HEK293 (cell line): ENCODE measurements at regions not wholly inside any gene's neighbourhood (a gene's known extent, or its start where the extent isn't known, plus 50 kb on each side); places are given as distances from the start of the nearest gene placed in this dataset.

ENCODE experiments used
- CTCF ChIA-PET: fragments of 350-600 bp; formaldehyde crosslinking; extraction: SDS; loops from one replicate; lab custom pipeline; 2021; ENCODE audit warnings: antibody characterized with exemption; lab: Yijun Ruan, JAX
- POLR2A ChIA-PET: fragments of 300-600 bp; formaldehyde crosslinking; extraction: SDS; loops from one replicate; lab custom pipeline; 2020; ENCODE audit warnings: antibody characterized with exemption, inconsistent platforms; lab: Yijun Ruan, JAX
- H3K27ac ChIP-seq: fragments of 200-500 bp; sonication (Bioruptor generic); 2 replicates; pipeline ENCODE4 v1.5.1; 2014; ENCODE audit warnings: low read depth, low read length, control low read depth, inconsistent platforms; ENCODE audit errors: extremely low read depth
- H3K36me3 ChIP-seq, 2 experiments: fragments of 200-500 bp in 1 of 2; sonication (Bioruptor generic) in 1 of 2; 1 replicate in 1 of 2; 2 replicates in 1 of 2; pipeline ENCODE4 v1.5.1; 2014 to 2017; ENCODE audit warnings: inconsistent platforms in 2 of 2, low read length in 2 of 2; ENCODE audit not compliant: control insufficient read depth in 2 of 2, insufficient read depth in 1 of 2
- H3K4me1 ChIP-seq: fragments of 200-500 bp; sonication (Bioruptor generic); 2 replicates; pipeline ENCODE4 v1.5.1; 2014; ENCODE audit warnings: mild to moderate bottlenecking, low read length, inconsistent platforms; ENCODE audit not compliant: control insufficient read depth, insufficient read depth
- H3K4me3 ChIP-seq: 2 replicates; pipeline ENCODE4 v1.5.1; 2011; ENCODE audit warnings: low read depth, mild to moderate bottlenecking, control low read depth, low read length, moderate library complexity
- H3K9me3 ChIP-seq: fragments of 200-500 bp; sonication (Bioruptor generic); 2 replicates; pipeline ENCODE4 v1.5.1; 2014; ENCODE audit warnings: low read depth, low read length, inconsistent platforms; ENCODE audit not compliant: control insufficient read depth, insufficient read depth
- MEIS1 ChIP-seq: sonication (generic); formaldehyde crosslinking; IDR thresholded peaks from 2 replicates; pipeline ENCODE4 v1.8.1; 2022; ENCODE audit warnings: missing genetic modification reagents, mild to moderate bottlenecking, borderline replicate concordance
- ZBTB1 ChIP-seq: fragments of 450-650 bp; formaldehyde crosslinking; IDR thresholded peaks from 2 replicates; pipeline ENCODE4 v1.5.1; 2016; ENCODE audit warnings: missing biosample characterization, missing genetic modification characterization
- ZBTB7A ChIP-seq: fragments of 450-650 bp; formaldehyde crosslinking; IDR thresholded peaks from 2 replicates; pipeline ENCODE4 v1.5.1; 2016; ENCODE audit warnings: low read depth, missing biosample characterization, missing genetic modification characterization
- ZEB2 ChIP-seq: fragments of 450-650 bp; formaldehyde crosslinking; IDR thresholded peaks from 2 replicates; pipeline ENCODE4 v1.5.1; 2016; ENCODE audit warnings: missing biosample characterization, missing genetic modification characterization
- ZFP41 ChIP-seq: fragments of 450-650 bp; formaldehyde crosslinking; IDR thresholded peaks from 2 replicates; pipeline ENCODE4 v1.5.1; 2016; ENCODE audit warnings: missing biosample characterization, missing genetic modification characterization, borderline replicate concordance
- ZFP69B ChIP-seq: fragments of 450-650 bp; formaldehyde crosslinking; IDR thresholded peaks from 2 replicates; pipeline ENCODE4 v1.5.1; 2016; ENCODE audit warnings: missing biosample characterization, missing genetic modification characterization
- ZIC2 ChIP-seq: fragments of 450-650 bp; formaldehyde crosslinking; IDR thresholded peaks from 2 replicates; pipeline ENCODE4 v1.5.1; 2016; ENCODE audit warnings: missing biosample characterization, missing genetic modification characterization
- ZNF184 ChIP-seq: fragments of 450-650 bp; IDR thresholded peaks from 2 replicates; pipeline ENCODE4 v1.5.1; 2018; ENCODE audit warnings: missing biosample characterization, mild to moderate bottlenecking, missing genetic modification characterization
- ZNF202 ChIP-seq: fragments of 450-650 bp; formaldehyde crosslinking; IDR thresholded peaks from 2 replicates; pipeline ENCODE4 v1.5.1; 2016; ENCODE audit warnings: missing biosample characterization, missing genetic modification characterization, borderline replicate concordance
- ZNF324 ChIP-seq: fragments of 450-650 bp; formaldehyde crosslinking; IDR thresholded peaks from 2 replicates; pipeline ENCODE4 v1.5.1; 2016; ENCODE audit warnings: missing biosample characterization, missing genetic modification characterization
- ZNF335 ChIP-seq: fragments of 450-650 bp; formaldehyde crosslinking; conservative IDR thresholded peaks from 2 replicates; pipeline ENCODE4 v1.5.1; 2016; ENCODE audit warnings: missing biosample characterization, missing genetic modification characterization
- ZNF366 ChIP-seq: fragments of 450-650 bp; formaldehyde crosslinking; conservative IDR thresholded peaks from 2 replicates; pipeline ENCODE4 v1.5.1; 2016; ENCODE audit warnings: missing biosample characterization, missing genetic modification characterization
- ZNF404 ChIP-seq: fragments of 450-650 bp; formaldehyde crosslinking; IDR thresholded peaks from 2 replicates; pipeline ENCODE4 v1.5.1; 2017; ENCODE audit warnings: missing biosample characterization, missing genetic modification characterization
- ZNF843 ChIP-seq: fragments of 450-650 bp; formaldehyde crosslinking; IDR thresholded peaks from 2 replicates; pipeline ENCODE4 v1.5.1; 2016; ENCODE audit warnings: missing biosample characterization, missing genetic modification characterization
- TF ChIP-seq, protein P1 (sequence below): fragments of 450-650 bp; formaldehyde crosslinking; IDR thresholded peaks from 2 replicates; pipeline ENCODE4 v1.5.1; 2016; ENCODE audit warnings: missing biosample characterization, missing genetic modification characterization
- TF ChIP-seq, protein P2 (sequence below): fragments of 450-650 bp; formaldehyde crosslinking; IDR thresholded peaks from 2 replicates; pipeline ENCODE4 v1.5.1; 2016; ENCODE audit warnings: missing biosample characterization, missing genetic modification characterization
- TF ChIP-seq, protein P3 (sequence below): fragments of 450-650 bp; formaldehyde crosslinking; IDR thresholded peaks from 2 replicates; pipeline ENCODE4 v1.5.1; 2016; ENCODE audit warnings: missing biosample characterization, missing genetic modification characterization, low read depth
- TF ChIP-seq, protein P4 (sequence below): fragments of 450-650 bp; formaldehyde crosslinking; IDR thresholded peaks from 2 replicates; pipeline ENCODE4 v1.5.1; 2017; ENCODE audit warnings: missing biosample characterization, missing genetic modification characterization
- TF ChIP-seq, protein P5 (sequence below): fragments of 450-650 bp; formaldehyde crosslinking; IDR thresholded peaks from 2 replicates; pipeline ENCODE4 v1.5.1; 2016; ENCODE audit warnings: missing biosample characterization, missing genetic modification characterization
- TF ChIP-seq, protein P6 (sequence below): fragments of 450-650 bp; IDR thresholded peaks from 2 replicates; pipeline ENCODE4 v1.5.1; 2018; ENCODE audit warnings: missing biosample characterization, missing genetic modification characterization

DNA sequence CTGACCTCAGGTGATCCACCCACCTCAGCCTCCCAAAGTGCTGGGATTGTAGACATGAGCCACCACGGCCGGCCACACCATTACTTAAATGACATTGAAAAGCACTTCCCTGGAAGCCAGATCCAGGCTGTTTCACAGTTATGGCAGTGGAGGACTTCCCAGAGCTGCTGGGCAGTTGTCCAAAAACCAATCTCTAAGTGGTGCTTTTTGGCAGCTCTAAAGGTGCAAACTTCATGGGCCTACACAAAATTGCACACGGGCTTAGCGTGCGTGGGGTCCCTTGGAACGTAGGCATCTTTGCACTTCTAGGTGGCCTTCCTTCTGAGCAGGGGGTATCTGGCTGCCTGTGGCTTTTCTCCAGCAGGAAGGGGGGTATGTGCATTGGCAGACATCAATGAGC is 172.3 kb downstream of the SHOX start:
- Histone ChIP-seq H3K27ac (no peak overlapping the region), H3K36me3 (no peaks in the 10 kb centered on the region), H3K4me3 (no peak overlapping the region), H3K4me1 (no peaks in the 10 kb centered on the region), H3K9me3 (no peaks in the 10 kb centered on the region)
- POLR2A ChIA-PET = no interaction called here
- TF ChIP-seq ZBTB1 (tag by site-specific recombination) (no peak), MEIS1 (no peak), ZNF404 (tag by site-specific recombination) (no peak), ZNF184 (tag by site-specific recombination) (no peak), ZBTB7A (tag by site-specific recombination) (no peak), ZNF202 (tag by site-specific recombination) (no peak), ZFP41 (tag by site-specific recombination) (no peak), ZFP69B (tag by site-specific recombination) (no peak), ZNF324 (tag by site-specific recombination) (no peak), ZNF843 (tag by site-specific recombination) (no peak), ZNF366 (tag by site-specific recombination) (no peak), ZNF335 (tag by site-specific recombination) (no peak), ZIC2 (tag by site-specific recombination) (no peak), ZEB2 (no peak)
- TF ChIP-seq, protein P1, sequence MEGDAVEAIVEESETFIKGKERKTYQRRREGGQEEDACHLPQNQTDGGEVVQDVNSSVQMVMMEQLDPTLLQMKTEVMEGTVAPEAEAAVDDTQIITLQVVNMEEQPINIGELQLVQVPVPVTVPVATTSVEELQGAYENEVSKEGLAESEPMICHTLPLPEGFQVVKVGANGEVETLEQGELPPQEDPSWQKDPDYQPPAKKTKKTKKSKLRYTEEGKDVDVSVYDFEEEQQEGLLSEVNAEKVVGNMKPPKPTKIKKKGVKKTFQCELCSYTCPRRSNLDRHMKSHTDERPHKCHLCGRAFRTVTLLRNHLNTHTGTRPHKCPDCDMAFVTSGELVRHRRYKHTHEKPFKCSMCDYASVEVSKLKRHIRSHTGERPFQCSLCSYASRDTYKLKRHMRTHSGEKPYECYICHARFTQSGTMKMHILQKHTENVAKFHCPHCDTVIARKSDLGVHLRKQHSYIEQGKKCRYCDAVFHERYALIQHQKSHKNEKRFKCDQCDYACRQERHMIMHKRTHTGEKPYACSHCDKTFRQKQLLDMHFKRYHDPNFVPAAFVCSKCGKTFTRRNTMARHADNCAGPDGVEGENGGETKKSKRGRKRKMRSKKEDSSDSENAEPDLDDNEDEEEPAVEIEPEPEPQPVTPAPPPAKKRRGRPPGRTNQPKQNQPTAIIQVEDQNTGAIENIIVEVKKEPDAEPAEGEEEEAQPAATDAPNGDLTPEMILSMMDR (tag by site-specific recombination) = no peak
- TF ChIP-seq, protein P2, sequence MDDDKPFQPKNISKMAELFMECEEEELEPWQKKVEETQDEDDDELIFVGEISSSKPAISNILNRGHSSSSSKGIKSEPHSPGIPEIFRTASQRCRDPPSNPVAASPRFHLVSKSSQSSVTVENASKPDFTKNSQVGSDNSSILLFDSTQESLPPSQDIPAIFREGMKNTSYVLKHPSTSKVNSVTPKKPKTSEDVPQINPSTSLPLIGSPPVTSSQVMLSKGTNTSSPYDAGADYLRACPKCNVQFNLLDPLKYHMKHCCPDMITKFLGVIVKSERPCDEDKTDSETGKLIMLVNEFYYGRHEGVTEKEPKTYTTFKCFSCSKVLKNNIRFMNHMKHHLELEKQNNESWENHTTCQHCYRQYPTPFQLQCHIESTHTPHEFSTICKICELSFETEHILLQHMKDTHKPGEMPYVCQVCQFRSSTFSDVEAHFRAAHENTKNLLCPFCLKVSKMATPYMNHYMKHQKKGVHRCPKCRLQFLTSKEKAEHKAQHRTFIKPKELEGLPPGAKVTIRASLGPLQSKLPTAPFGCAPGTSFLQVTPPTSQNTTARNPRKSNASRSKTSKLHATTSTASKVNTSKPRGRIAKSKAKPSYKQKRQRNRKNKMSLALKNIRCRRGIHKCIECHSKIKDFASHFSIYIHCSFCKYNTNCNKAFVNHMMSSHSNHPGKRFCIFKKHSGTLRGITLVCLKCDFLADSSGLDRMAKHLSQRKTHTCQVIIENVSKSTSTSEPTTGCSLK (tag by site-specific recombination) = no peak
- TF ChIP-seq, protein P3, sequence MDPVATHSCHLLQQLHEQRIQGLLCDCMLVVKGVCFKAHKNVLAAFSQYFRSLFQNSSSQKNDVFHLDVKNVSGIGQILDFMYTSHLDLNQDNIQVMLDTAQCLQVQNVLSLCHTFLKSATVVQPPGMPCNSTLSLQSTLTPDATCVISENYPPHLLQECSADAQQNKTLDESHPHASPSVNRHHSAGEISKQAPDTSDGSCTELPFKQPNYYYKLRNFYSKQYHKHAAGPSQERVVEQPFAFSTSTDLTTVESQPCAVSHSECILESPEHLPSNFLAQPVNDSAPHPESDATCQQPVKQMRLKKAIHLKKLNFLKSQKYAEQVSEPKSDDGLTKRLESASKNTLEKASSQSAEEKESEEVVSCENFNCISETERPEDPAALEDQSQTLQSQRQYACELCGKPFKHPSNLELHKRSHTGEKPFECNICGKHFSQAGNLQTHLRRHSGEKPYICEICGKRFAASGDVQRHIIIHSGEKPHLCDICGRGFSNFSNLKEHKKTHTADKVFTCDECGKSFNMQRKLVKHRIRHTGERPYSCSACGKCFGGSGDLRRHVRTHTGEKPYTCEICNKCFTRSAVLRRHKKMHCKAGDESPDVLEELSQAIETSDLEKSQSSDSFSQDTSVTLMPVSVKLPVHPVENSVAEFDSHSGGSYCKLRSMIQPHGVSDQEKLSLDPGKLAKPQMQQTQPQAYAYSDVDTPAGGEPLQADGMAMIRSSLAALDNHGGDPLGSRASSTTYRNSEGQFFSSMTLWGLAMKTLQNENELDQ (tag by site-specific recombination) = no peak
- TF ChIP-seq, protein P4, sequence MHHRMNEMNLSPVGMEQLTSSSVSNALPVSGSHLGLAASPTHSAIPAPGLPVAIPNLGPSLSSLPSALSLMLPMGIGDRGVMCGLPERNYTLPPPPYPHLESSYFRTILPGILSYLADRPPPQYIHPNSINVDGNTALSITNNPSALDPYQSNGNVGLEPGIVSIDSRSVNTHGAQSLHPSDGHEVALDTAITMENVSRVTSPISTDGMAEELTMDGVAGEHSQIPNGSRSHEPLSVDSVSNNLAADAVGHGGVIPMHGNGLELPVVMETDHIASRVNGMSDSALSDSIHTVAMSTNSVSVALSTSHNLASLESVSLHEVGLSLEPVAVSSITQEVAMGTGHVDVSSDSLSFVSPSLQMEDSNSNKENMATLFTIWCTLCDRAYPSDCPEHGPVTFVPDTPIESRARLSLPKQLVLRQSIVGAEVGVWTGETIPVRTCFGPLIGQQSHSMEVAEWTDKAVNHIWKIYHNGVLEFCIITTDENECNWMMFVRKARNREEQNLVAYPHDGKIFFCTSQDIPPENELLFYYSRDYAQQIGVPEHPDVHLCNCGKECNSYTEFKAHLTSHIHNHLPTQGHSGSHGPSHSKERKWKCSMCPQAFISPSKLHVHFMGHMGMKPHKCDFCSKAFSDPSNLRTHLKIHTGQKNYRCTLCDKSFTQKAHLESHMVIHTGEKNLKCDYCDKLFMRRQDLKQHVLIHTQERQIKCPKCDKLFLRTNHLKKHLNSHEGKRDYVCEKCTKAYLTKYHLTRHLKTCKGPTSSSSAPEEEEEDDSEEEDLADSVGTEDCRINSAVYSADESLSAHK (tag by site-specific recombination) = no peak
- TF ChIP-seq, protein P5, sequence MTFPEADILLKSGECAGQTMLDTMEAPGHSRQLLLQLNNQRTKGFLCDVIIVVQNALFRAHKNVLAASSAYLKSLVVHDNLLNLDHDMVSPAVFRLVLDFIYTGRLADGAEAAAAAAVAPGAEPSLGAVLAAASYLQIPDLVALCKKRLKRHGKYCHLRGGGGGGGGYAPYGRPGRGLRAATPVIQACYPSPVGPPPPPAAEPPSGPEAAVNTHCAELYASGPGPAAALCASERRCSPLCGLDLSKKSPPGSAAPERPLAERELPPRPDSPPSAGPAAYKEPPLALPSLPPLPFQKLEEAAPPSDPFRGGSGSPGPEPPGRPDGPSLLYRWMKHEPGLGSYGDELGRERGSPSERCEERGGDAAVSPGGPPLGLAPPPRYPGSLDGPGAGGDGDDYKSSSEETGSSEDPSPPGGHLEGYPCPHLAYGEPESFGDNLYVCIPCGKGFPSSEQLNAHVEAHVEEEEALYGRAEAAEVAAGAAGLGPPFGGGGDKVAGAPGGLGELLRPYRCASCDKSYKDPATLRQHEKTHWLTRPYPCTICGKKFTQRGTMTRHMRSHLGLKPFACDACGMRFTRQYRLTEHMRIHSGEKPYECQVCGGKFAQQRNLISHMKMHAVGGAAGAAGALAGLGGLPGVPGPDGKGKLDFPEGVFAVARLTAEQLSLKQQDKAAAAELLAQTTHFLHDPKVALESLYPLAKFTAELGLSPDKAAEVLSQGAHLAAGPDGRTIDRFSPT (tag by site-specific recombination) = no peak
- TF ChIP-seq, protein P6, sequence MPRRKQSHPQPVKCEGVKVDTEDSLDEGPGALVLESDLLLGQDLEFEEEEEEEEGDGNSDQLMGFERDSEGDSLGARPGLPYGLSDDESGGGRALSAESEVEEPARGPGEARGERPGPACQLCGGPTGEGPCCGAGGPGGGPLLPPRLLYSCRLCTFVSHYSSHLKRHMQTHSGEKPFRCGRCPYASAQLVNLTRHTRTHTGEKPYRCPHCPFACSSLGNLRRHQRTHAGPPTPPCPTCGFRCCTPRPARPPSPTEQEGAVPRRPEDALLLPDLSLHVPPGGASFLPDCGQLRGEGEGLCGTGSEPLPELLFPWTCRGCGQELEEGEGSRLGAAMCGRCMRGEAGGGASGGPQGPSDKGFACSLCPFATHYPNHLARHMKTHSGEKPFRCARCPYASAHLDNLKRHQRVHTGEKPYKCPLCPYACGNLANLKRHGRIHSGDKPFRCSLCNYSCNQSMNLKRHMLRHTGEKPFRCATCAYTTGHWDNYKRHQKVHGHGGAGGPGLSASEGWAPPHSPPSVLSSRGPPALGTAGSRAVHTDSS = no peak
- CTCF ChIA-PET = no interaction called here
